Stimulated activated CD4-positive, alpha-beta T cell treated with anti-CD3 and anti-CD28 coated beads, Interleukin-1b, Interleukin-23, amount 100 ng/mL, for 4 hours (primary cell): ENCODE measurements at regions not wholly inside any gene's neighbourhood (a gene's known extent, or its start where the extent isn't known, plus 50 kb on each side); places are given as distances from the start of the nearest gene placed in this dataset.
"Not testable (repeated sequence)": the region's sequence is repeated elsewhere in the genome, so short reads cannot be mapped to it uniquely, and the experiment has no call there.

ENCODE experiments used
- DNase-seq, 2 donors: peaks; one replicate each; pipeline ENCODE4 v3.0.0-alpha.2; 2020; ENCODE audit warnings: low read depth in 2 of 2

DNA sequence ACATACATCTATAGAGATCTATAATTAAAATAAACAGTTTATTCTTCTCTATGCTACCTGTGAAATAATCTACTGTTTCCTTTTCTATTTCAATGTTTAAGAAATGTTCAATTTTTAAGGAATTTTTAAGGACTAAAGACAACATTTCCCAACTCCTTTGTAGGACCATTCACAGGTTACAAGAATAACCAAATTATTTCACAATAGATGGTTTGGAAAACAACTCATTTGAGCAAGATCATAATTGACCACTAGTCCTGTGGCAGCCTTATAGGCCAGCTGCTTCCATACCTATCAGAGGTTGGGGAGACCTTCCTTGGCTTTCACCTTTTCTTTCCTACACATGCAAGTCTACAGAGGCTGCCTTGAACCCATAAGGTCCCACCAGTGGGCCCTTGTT is 193.7 kb downstream of the TTC39B start:
- DNase-seq: no peak

DNA sequence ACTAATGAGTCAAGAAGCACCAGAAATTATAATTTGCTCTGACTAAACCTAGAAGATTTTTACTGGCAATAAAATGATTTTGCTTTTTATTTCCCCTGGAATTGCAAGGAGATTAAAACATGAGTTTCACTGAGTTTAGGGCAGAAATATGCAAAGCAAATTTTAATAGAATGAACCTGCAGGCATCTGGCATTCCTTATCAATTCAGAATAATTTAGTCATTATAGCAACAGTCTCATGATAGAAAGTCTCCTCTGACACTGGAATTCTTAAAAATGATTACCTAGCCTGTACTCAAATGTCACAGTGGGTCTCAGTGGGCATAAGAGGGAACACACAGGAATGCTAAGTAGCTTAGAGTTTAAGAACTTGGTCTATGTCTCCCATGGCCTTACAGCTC is 195.9 kb downstream of the TTC39B start:
- DNase-seq: no peak

DNA sequence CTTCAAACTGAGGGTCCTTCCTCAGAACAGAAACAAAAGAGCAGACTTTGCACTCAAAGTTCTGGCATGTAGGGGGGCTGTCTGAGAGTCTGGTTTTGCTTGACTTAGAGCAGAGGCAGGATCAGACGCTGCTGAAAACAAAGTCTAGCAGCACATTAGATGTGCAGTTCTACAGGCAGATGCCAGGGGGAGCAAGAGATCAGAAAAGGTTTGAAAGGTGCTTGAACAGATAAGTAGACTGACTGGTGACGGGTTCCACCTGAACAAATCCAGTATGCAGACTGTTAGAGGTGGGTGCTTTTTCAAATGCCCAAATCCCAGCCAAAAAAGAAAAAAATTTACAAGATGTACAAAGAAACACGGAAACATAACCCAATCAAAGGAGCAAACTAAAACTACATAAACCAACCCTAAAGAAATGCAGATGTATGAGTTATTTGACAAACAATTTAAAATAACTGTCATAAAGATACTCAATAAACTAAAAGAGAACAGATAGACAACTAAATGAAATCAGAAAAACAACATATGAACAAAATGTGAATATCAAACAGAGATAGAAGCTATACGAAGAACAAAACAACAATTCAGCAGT is 194.7 kb upstream of the FREM1 start:
- peak in 1 of 2 donors; percentile 21 for DNase-seq

DNA sequence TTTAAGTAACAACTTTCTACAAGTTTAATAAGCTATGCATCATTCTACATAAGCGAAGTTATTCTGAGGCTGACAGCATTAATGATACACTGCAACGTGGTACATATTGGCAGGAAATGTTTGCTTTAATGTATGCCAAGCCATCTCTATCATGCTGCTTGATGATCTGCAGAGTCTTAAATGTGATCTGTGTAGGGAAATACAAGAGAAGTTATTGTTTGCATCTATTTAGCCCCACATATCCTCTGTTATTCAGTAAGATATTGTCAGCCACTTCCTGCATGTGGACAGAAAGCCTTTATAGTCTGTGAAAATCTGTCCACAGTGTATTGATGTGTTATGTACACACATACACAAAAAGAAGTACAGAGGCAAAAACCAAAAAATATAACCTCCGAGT is 193.1 kb upstream of the FREM1 start:
- DNase-seq: no peak

DNA sequence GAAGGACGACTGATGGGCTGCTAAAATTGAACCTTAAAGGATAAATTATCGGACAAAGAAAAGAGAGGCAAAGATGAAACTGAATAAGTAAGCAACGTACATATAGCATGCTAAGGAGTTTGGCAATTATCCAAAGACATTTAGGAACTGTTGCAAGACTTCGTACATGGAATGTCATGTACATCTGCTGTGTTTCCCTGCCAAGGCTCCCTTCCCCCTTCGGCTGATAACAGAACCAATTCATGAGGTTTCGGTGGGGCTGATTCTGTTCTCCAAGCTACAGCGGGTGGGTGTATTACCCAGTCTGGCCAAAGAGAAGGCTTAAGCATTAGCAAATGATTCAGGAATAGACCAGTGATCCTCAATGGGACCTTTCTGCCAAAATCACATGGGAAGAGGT is 190.9 kb upstream of the FREM1 start:
- no peak for DNase-seq

DNA sequence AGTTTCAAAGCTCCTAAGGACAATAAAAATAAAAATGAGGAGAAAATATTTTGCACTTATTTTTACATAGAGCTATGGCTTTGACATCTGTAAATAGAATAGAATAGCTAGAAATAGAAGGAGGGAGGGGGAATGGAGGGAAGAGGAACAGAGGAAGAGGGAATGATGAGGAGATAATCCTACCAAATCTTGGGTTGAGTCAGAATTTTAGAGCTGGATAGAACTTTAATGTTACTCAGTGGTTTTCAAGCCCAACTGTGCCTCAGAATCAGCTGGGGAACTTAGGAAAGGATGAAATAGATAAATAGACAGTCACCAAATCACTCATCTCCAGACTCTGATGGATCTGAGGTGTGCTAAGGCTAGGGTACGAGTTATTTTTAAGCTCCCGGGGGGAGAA is 190.3 kb upstream of the FREM1 start:
- no peak for DNase-seq

DNA sequence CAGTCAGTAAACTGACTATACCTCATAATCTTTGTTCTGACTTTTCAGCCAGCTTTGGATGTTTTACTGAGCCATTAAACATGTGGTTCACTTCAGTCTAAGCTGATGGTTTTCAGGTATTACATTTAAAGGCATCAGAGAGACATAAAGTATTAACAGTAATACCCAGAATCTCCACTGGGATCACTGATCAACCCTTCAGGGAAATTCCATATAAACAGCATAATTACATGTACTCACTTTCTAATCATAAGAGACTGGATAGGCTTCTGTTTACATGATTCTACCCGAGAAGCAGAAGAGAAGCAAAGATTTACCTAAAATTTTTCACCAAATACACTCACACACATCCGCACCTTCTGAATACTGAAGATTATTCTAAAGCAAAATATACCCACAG is 186.7 kb upstream of the FREM1 start:
- DNase-seq: no peak

DNA sequence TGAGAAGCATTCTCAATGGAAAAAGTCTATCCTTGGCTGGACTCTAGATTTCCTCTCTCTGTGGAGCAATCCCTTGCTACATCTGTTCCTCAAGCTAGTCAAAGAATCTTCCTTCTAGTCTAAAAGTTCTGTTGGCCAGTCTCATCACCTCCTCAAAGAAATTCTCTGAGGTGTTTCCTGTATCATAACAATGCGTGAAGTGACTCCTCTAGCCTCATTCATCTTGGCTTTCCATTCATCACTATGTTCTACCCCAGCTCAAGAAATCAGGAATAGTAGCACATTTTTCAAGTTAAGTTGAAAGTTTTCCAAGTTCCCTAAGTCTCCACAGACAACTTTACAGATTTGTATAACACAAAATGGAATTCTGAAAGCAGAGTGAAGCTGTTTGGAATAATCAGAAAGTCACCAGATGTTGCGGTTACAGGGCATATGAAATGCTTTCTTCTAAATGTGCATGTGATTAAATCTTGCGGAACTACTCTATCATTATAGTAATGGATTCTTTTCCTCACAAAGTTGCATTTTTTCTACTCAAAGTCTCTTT is 176.6 kb upstream of the FREM1 start:
- DNase-seq: no peak

DNA sequence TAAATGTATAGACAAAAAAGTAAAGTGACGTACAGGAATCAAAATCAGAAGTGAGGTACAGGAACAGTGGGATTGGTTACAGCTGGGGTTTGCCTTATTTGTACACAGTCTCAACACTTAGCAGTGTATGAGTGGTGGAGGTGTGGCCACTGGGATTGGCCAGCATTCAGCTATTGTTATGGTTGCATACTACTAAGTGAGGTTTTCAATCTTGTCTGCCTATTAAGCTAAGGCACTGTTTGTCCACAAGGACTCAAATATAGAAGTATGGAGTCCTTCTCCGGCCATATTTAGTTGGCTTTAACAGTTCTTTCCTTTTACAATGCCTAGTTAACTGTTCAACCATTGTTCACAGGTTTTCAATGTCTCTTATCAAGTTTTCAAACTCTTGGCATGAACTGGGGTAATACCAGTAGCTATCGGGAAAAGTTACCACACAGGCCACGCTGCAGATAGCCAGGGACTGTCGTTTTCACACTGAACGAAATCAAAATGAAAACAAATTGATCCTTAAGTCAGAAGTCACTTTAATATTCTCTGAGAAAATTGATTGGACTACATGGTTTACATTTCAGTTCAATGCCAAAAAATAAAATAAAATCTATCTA is 176.0 kb upstream of the FREM1 start:
- DNase-seq: no peak

DNA sequence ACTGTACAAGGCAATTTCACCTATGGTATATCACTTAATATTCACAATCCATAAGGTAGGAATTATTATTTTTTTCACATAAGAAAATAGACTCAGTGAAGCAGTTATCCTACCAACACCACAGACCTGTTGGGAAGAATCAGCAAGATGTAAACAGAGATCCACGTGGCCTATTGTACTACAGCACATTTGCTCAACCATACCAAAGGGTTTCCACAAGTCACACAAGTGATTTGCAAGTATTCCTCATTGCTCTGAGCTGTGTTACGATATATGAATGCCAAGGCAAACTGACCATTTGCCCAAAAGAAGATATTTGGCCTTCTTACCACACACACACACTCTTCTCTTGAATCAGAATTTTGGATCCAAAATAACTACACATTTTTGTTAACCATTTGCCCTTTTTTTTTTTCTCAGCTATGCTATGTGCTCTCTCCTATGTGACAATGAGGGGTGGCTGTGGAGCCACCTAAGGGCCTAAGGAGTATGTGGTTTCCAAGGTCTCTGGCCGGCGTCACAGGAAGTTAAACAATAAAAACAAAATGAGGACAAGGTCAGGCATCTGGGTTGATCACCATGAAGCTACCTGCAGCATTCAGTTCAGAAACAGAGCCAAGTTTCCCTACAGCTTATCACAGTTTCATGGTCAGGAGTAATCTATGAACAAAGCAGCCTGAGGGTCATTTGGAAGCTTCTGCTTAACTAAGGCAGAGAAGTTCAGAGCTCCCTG is 171.0 kb upstream of the FREM1 start:
- no peak for DNase-seq

DNA sequence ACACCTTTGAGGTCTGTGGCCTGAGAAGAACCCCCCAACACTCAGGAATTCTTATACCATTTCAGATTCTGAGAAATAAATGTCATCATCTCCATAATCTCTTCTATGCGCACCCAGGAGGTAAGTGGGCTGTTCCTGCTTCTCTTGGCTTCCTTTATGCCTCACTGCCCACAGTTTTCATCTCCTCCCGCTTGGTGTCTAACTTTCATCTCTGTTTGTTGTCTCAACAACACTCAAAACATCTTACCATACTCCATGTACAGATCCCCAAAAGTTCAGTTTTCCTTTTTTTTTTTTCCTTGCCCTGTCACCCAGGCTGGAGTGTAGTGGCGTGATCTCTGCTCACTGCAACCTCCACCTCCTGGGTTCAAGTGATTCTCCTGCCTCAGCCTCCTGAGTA is 170.2 kb upstream of the FREM1 start:
- DNase-seq: no peak

DNA sequence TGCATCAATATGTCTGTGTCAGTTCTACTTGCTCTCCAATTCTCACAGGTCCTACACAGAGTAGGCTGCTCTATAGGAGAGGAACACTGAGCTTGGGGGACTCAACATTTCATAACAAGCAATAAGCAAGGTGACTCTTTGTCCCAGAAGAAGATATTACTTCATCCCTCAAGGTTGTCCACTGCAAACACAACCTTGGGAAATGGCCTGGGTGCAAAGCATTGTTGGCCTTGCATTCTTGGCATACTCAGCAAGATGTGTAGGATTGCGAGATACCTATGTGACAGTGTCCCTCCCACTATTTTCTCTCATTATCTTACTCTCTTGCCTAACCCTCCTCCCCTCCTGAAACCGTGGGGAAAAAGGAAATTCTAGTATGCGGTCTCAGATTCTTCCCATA is 169.8 kb upstream of the FREM1 start:
- DNase-seq: no peak

DNA sequence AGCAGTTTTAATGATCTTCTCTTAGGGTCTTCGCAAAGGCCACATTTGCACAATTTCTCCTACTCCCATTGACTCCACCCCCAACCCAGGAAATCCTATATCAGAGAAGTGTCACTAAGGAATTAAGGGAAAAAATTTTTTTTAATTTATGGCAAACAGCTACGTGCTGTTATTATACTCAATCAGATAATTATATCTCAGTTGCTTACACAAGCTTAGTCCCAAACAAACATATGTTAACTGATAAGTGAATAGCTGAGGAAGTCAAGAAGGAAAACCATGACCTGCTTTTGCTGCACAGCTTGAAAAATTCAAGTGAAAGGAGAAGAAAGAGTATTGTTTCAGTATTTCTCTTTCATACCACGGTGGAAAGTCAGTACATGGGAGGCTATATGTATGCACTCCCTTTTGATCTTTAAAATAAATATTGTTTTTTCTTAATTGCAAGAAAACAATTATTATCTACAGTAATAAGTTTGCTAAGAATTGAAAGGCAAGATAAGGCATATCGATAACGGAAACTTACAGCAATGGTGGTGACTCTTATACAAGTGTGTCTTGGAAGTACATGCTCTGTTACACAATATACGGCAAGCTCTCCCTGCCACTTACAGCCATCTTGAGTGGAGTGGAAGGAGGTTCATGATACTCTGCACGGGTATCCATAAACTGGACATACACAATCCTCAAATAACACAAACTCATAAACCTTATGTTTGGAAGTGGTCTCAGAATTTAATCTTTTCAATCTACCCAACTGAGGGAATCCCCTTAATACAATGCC is 167.9 kb upstream of the FREM1 start:
- no peak for DNase-seq

DNA sequence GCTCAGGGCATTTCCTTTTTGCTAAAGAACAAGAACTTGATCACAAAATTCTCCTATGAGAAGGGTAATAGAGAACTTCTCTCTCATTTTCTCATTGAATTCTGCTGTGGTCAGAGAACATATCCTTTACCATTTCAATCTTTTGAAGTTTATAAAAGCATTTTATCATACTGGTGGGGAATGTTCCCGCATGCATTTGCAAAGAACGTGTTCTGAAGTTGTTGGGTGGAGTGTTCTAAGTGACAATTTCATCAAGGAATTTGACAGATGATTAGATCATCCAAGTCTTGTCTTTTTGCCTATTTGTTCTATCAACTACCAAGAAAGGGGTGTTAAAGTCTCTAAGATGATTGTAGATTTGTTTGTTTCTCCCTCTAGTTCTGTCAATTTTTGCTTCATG is 163.4 kb upstream of the FREM1 start:
- no peak for DNase-seq

DNA sequence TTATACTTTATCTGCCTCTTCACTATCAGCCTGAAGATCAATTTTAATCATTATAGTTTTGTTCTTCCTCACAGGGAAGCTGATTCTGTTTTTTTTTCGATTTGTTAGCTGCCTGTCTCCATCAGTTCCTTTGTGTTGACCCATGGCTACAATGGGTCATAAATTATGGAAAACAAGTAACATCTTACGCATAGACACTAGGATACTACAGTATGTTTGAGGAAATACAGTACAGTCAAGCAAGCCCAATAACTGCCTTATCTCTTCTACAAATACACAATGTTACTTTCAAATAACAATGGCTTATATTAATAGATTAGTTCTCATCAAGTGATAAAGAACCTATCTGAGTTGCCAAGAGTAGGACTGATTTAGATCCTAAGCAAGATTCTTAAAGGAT is 160.5 kb upstream of the FREM1 start:
- no peak for DNase-seq

DNA sequence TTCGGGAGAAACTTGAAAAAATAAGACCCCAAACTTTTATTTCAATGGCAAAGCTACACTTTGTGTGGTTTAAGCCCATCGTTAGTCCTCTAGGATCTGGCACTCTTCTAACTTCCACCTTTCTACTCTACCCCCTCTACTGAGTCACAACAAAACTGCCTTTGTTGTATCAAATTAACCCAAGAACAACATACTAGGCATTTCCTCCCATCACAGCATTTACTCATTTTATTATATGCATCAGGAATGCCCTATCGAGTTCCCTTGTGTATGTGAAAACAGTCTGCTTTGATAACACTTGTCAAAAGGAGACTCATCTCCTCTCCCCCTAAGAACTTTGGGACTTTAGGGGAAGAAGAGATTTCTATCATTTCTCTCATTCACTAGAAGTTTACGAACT is 158.9 kb upstream of the FREM1 start:
- no peak for DNase-seq

DNA sequence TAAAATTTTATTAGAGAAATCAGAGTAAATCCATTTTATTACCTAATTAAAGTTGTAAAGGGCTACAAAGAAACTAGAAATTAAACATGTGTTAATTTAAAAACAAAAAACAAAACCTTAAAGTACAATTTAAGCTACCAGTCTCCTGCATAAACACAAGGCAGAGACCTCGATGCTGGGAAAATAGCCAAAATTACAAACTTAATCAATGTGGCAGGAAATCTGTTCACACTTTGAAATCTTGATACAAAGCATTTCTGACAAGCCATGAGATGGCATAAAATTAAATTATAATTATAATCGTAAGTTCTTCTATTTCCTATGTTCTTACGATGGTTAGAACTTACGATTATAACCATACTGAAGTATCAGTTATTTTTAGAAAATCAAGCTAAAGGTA is 158.0 kb upstream of the FREM1 start:
- DNase-seq: no peak

DNA sequence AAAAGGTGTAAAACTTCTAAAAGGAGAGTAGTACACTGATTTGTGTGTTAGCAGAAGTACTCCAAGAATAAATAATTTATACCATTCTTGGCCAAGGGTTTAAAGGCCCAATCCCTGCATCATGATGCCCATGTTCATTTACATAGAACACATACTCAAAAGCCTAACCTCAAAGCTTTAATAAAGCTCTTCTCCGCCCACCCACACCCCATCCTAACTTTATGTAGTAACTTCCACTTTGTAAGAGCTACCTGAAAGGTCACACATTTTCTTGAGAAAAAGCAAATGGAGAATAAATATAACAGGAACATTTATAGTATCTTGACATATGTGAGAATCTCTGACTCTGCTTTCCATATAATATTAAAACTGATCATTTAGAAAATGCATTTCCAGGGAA is 148.8 kb upstream of the FREM1 start:
- DNase-seq: no peak

DNA sequence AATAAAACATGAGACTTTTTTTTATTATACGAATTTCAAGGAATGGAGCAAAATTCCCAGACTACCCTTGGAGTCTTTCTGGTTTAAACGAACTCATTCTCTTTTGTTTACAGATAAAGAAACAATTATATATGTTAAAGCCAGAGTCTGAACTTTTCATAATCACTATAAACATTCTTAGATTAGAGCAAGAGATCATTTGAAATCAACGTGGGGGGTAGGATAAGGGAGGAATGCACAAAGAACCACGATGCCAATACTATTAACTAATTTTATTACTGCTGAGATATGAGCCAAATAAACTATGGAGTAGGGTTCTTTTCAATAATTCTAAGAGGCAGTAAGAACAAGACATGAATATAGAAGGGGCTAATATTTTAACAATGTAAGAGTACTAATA is 148.0 kb upstream of the FREM1 start:
- no peak for DNase-seq

DNA sequence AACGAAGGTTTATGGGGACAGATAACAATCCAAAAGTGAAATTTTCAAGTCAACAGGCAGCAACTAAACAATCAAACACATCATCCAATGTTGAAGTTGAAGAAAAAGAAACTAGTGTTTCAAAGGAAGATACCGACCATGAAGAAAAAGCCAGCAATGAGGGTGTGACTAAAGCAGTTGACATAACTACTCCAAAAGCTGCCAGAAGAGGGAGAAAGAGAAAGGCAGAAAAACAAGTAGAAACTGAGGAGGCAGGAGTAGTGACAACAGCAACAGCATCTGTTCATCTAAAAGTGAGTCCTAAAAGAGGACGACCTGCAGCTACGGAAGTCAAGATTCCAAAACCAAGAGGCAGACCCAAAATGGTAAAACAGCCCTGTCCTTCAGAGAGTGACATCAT is 145.1 kb upstream of the FREM1 start:
- DNase-seq: not testable (repeated sequence)

DNA sequence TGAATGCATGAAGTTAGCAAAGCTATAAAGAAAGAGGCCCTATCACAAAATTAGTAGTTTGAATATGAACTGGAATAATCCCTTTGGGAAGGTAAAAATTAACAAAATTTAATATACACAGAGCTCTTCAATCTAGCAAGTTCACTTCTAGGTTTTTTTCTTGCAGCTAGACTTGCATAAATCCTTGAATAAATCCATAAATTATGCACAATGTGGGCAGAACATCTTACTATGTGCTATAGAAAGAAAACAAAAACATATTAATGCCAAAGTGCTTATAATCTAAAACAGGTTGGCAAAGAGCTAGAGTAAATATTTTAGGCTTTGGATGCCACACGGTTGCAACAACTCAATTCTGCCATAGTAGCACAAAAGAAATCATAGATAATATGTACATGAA is 138.5 kb upstream of the FREM1 start:
- DNase-seq: no peak

DNA sequence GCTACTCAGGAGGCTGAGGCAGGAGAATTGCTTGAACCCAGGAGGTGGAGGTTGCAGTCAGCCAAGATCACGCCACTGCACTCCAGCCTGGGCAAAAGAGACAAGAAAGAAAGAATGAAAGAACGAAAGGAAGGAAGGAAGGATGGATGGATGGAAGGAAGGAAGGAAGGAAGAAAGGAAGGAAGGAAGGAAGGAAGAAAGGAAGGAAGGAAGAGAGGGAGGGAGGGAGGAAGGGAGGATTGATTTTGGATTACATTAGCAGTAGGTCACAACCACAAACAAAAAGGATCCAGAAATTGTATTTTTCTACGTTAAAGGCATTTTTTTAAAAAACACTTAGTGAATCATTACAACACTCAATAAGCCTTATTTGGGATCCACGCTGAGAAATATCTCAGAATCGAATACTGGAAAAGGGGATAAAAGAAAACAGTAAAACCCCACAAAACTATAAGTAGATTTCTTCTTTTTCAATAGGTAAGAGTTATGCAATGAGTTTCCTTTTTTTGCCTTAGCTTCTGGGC is 136.9 kb upstream of the FREM1 start:
- no peak for DNase-seq
